Left renal cortex interstitium (tissue), 4 donors: ENCODE measurements at regions not wholly inside any gene's neighbourhood (a gene's known extent, or its start where the extent isn't known, plus 50 kb on each side); places are given as distances from the start of the nearest gene placed in this dataset.

Source experiments
- DNase-seq, 4 donors: peaks; one replicate each; pipeline ENCODE4 v3.0.0-alpha.2; 2013; ENCODE audit warnings: low read depth in 4 of 4, low spot score in 2 of 4, missing footprints in 1 of 4

DNA sequence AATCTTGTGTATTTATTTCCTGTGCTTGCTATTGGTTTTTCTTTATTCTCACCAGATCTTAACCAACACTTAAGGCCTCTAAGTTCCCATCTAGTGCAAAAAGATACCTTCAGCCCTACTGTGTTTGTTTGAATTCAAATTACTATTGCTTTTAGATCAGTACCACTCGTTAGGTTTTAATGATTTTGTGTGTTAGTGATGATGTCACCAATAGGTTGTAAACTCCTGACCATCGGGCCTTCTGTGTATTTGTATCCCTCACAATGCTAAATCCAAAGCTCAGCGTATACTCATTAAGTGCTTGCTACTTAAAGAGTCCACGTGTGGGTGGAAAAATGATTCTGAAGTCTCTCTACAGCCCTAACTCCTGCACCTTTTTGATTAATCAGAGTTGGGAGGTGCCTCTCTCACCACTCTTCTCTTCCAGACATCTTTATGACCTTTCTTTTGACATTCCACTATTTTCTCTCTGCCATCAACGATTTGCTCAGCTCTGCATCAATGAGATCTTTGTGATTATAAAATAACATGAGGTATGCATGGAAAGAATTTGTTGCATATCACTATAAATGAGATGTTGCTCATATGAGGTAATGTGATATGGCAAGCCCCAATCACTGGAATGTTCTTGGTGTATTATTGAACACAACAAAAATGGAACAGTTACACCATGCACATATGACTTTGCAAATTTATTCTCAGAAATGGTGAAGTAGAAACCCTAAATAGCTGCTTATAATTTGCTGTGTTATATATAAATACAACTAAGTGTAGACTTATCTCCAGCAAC lies 55.1 kb upstream of the LAMA2 start:
- DNase-seq = no peak

DNA sequence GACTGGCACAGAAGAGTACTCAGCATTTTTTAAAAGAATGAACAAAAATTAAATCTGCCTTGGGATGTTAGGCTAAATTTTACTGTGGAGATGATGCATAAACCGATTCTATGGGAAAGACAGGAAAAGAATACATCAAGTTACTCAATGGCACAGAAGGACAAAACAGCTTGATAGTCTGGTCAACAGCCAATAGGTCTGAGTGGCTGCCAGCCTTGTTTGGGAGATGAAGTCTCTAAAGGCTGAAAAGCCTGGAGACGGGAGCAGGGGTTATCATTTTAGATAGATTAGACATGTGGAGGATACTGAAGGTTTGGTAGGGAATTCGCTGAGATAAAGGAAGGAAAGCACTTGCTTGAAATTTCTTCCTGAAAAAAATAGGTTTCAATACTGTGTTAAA lies 56.3 kb upstream of the LAMA2 start:
- DNase-seq = no peak

GRCh38 chr6:128822271-128822670 lies 60.7 kb upstream of the LAMA2 start:
- DNase-seq = no peak

DNA sequence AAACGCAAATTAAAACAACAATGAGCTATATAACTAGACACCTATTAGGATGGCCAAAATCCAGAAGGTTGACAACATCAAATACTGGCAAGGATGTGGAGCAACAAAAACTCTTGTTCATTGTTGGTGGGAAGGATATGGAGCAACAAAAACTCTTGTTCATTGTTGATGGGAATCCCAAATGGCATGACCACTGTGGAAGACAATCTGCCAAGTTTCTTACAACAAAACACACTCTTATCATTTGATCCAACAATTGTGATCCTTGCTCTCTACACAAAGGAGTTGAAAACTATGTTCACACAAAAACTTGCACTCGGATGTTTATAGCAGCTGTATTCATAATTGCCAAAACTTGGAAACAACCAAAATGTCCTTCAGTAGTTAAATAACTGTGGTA lies 61.8 kb upstream of the LAMA2 start:
- no peak for DNase-seq

- DNase-seq = no peak
These were observed 74.1 kb upstream of the LAMA2 start for GRCh38 chr6:128808856-128809255.

DNA sequence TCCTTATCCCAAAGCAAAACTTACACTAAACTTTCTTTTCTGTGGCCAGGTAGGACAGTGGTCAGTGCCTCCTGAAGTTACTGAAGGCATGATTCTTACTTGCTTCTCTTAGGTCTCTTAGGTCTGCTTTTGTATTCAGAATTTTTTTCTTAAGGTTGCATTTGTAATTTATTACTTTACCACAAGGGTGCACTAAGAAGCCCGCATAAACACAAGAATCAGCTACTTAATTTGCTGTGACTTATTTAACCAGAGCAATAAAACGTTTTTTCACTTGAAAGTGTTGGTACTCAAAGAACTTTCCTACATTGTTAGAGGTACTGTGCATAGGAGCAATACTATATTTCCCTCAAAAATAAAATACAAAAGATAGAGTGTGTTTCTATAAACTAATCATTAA lies 75.4 kb upstream of the LAMA2 start:
- peak in 2 of 4 donors; percentile 10 to 12 for DNase-seq

DNA sequence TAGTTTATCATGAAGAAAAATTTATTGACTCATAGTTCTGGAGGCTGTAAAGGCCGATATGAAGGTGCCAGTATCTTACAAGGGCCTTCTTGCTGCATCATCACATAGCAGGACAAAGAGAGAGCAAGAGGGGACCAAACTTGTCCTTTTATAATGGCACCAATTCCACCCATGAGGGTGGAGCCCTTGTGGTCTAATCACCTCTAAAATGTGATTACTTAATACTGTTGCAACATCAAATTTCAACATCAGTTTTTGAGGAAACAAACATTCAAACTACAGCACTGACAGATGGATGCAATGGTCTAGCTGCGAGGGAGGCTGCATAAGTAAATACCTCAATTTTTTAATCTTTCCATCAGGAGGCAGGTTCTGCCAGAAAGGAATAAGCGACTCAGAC lies 76.7 kb upstream of the LAMA2 start:
- DNase-seq = no peak

DNA sequence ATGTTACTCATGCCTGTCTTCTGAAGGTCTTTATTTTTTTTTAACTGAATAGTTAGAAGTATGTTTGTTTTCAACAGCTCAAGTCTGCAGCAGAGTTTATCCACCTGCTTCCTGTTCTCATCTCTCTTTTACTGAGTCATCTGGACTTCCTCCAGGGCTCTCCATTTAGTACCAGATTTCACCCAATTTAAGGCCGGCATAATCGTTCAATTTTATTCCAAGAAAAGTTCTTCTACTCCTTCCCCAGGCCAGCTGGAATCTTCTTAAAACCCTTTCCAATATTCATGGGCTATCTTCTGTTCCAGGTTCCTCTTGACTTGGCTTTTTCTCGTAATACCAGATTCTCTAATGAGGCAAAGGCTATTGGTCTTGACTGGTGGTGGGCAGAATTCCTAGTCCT lies 79.0 kb upstream of the LAMA2 start:
- no peak for DNase-seq

DNA sequence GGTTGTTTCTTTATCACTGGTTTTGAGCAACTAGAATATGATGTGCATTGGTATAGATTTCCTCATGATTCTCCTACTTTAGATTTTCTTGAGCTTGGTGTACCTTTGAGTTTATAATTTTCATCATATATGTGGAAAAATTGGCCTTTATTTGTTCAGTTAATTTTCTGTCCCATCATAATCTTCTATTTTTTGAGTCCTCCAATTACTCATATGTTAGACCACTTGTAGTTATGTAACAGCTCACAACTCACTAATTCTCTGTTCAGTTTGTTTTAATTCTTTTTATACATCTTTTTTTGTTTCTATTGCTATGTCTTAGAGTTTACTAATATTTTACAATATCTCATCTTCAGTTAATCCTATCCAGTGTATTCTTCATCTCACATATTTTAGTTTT lies 81.3 kb upstream of the LAMA2 start:
- DNase-seq = no peak

DNA sequence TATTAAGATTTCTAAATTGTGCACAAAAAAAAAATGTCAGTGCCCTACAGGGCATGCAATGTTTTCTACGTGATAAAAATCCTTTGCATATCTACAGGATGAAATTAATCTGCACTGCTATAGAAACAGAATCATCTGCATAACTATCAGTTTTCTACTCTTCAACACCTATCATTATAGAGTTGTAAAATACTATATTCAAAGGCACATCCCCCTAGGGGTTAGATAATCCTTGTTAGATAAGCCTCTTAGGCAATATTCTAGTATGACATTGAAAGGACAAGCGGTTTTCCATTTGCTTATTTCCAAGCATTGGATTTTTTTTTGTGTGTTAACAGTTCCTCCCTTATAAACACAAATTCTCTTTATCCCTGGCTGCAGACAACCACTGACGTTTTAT lies 98.7 kb upstream of the LAMA2 start:
- no peak for DNase-seq

GRCh38 chr6:128768187-128768586 lies 114.8 kb upstream of the LAMA2 start:
- no peak for DNase-seq

DNA sequence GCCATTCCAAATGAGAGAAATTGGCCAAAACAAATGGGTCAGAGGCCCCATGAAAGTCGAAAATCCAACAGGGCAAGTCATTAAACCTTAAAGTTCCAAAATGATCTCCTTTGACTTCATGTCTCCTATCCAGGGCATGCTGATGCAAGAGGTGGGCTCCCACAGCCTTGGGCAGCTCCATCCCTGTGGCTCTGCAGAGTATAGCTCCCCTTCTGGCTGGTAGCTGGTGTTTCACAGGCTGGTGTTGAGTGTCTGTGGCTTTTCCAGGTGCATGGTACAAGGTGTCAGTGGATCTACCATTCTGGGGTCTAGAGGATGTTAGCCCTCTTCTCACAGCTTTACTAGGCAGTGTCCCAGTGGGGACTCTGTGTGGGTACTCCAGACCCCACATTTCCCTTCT lies 115.2 kb upstream of the LAMA2 start:
- DNase-seq = no peak

GRCh38 chr6:128767150-128767549 lies 115.8 kb upstream of the LAMA2 start:
- no peak for DNase-seq

- no peak for DNase-seq
These were observed 119.2 kb upstream of the LAMA2 start for GRCh38 chr6:128763599-128764300.

DNA sequence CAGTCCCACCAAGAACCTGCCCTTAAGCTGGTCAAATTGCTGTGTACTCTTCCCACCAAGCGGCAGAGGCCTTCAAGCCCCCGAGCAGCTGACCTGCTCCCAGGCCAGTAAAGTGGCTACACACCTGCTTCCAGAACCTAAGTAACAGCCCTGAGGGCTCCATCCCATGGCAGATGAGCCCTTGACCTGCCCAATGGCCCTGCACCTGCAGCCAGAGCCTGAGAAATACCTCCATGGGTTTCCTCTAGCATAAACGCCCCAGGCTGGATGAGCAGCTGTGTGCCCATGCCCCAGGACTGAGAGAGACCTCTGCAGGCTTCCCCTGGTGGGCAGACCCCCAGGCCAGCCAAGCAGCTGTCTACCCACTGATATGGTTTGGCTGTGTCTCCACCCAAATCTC lies 123.0 kb upstream of the LAMA2 start:
- DNase-seq = no peak

DNA sequence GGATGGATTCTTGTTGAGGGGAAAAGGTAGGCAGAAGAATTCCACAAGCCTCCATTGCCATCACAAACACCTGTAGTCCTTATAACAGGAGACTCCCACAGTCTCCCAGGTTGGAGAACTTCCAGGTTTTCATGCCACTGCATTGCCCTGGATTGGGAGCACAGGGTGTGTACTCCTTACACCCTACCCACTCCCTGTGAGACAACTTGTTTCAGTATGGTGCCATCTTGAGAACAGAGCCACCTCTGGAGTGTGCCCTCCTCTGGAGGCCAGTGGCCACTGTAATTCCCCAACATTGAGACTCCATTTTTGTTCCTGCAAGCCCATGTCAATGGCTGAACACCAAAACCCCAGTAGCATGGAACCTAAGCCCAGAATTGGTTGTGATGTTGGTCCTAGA lies 123.5 kb upstream of the LAMA2 start:
- DNase-seq = no peak

DNA sequence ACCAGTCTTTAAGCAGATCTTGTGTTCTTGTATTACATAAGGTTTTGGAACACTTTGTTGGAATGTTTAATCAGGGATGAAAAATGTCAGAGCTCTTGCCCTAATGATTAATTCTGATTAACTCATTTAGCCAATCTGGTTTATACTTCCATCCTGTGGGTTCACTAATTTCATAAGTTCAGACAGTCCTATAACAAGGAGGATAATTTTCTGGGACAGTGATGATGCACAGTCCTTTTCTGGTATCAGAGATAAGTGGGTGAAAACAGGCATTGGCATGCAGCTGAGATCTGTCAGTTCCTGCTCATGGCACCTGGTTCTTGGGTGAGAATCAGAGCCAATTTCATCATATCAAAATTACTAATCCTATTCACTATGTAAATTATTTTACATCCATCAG lies 125.0 kb upstream of the LAMA2 start:
- DNase-seq = no peak

DNA sequence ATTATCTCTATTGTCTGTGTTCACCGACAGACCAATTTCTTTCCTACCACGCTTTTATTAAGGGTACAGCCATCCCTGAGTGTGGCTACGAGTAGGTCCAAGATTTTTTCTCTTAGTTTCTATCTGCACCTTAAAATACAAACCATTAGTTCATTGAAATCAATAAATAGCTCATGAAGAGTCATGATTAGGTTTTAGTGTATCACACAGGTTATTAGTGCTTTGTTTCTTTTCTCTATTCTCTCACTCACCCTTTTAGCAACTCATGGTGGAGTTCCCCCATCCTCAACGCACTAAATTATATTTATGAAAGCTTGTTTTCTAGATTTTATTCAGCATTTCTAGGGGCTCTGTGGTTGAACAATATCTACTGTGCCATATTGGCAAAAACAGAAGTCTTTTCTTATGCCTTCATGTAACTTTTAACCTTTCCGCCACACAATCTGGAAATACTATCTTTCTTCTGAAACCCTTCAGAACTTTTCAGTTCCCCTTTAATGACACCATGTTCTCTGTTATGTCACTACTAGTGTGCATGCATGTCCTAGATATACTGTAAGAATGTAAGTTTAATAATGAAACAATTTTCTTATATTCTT lies 128.2 kb upstream of the LAMA2 start:
- no peak for DNase-seq

- no peak for DNase-seq
These were observed 138.8 kb upstream of the LAMA2 start for GRCh38 chr6:128743974-128744765.

DNA sequence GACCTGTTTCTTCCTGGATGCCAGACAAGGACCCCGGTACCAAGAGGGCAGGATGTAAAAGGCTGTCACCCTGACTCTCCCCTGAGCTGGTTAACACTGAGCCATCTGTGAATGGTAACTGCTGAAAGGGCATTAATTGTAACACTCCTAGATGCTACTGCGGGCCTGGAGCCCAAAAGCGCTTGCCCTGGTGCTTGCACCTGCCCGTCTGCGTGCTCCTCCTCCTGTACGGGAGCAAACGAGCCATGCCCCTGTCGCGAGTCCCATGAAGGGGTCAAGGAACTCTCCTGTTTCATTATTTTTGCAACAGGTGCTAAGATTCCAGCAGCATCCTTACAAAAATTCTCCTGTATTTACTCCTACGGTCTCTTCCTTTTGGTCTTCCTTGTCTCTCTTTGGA lies 140.0 kb upstream of the LAMA2 start:
- DNase-seq = no peak

DNA sequence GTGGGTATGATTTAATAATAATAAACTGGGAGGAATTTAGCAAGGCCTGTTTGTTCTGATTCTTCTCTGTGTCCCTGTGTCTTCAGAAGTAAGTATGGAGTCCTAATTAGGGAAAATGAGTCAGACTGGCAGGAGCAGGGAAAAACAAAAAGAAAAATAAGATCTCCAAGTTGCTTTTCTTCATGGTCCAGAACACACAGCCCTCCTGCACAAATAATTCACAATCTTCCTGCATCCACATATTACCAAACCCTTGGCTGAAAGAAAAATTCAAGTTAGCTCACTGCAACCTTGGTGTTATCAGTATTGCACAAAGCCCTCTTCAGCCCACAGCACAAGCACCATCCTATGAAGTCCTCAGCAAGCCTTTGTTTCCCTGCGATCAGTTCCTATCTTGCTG lies 142.0 kb upstream of the LAMA2 start:
- no peak for DNase-seq
